Germinal center (tissue), 1 donor: ENCODE measurements at regions not wholly inside any gene's neighbourhood (a gene's known extent, or its start where the extent isn't known, plus 50 kb on each side); places are given as distances from the start of the nearest gene placed in this dataset.

Experiments used
- DNase-seq: peaks from one replicate; pipeline ENCODE4 v3.0.0; 2012; ENCODE audit warnings: mixed read lengths, low spot score

- DNase-seq: no peak
Observed at GRCh38 chrX:97666890-97667289, 783.2 kb downstream of the RPA4 start.

GRCh38 chrX:97668126-97668525 is 784.4 kb downstream of the RPA4 start:
- no peak for DNase-seq

GRCh38 chrX:97672138-97672537 is 788.4 kb downstream of the RPA4 start:
- no peak for DNase-seq

- DNase-seq: no peak
Observed at GRCh38 chrX:97672608-97673007, 788.9 kb downstream of the RPA4 start.

- DNase-seq: no peak
Observed at GRCh38 chrX:97673135-97673534, 789.4 kb downstream of the RPA4 start.

- no peak for DNase-seq
Observed at GRCh38 chrX:97682991-97683840, 799.5 kb downstream of the RPA4 start.

- peak; percentile 9 for DNase-seq
Observed at GRCh38 chrX:97685753-97686152, 802.0 kb downstream of the RPA4 start.

GRCh38 chrX:97691901-97692455 is 808.3 kb downstream of the RPA4 start:
- no peak for DNase-seq

GRCh38 chrX:97692575-97692974 is 808.9 kb downstream of the RPA4 start:
- DNase-seq: no peak

GRCh38 chrX:97700547-97700946 is 816.8 kb downstream of the RPA4 start:
- no peak for DNase-seq

- DNase-seq: no peak
Observed at GRCh38 chrX:97704474-97704873, 820.8 kb downstream of the RPA4 start.

GRCh38 chrX:97704881-97705280 is 821.2 kb downstream of the RPA4 start:
- DNase-seq: no peak

- no peak for DNase-seq
Observed at GRCh38 chrX:97705936-97706335, 822.2 kb downstream of the RPA4 start.

- no peak for DNase-seq
Observed at GRCh38 chrX:97714072-97714471, 830.4 kb downstream of the RPA4 start.

- DNase-seq: no peak
Observed at GRCh38 chrX:97728215-97728614, 844.5 kb downstream of the RPA4 start.

- no peak for DNase-seq
Observed at GRCh38 chrX:97740044-97740443, 856.3 kb downstream of the RPA4 start.

GRCh38 chrX:97740886-97741285 is 857.2 kb downstream of the RPA4 start:
- no peak for DNase-seq

- DNase-seq: no peak
Observed at GRCh38 chrX:97743014-97743413, 859.3 kb downstream of the RPA4 start.

GRCh38 chrX:97747346-97747745 is 863.6 kb downstream of the RPA4 start:
- no peak for DNase-seq

GRCh38 chrX:97751016-97751415 is 867.3 kb downstream of the RPA4 start:
- DNase-seq: no peak

GRCh38 chrX:97751735-97752134 is 868.0 kb downstream of the RPA4 start:
- DNase-seq: no peak

- DNase-seq: no peak
Observed at GRCh38 chrX:97756879-97757278, 873.2 kb downstream of the RPA4 start.

GRCh38 chrX:97763391-97763790 is 879.7 kb downstream of the RPA4 start:
- no peak for DNase-seq

GRCh38 chrX:97763981-97764380 is 880.3 kb downstream of the RPA4 start:
- no peak for DNase-seq
